RPMI7951 (cell line): ENCODE measurements at regions not wholly inside any gene's neighbourhood (a gene's known extent, or its start where the extent isn't known, plus 50 kb on each side); places are given as distances from the start of the nearest gene placed in this dataset.
"Not testable (repeated sequence)": the region's sequence is repeated elsewhere in the genome, so short reads cannot be mapped to it uniquely, and the experiment has no call there.

ENCODE experiments used
- DNase-seq: peaks from one replicate; pipeline ENCODE4 v3.0.0-alpha.2; 2012; ENCODE audit warnings: low read depth

DNA sequence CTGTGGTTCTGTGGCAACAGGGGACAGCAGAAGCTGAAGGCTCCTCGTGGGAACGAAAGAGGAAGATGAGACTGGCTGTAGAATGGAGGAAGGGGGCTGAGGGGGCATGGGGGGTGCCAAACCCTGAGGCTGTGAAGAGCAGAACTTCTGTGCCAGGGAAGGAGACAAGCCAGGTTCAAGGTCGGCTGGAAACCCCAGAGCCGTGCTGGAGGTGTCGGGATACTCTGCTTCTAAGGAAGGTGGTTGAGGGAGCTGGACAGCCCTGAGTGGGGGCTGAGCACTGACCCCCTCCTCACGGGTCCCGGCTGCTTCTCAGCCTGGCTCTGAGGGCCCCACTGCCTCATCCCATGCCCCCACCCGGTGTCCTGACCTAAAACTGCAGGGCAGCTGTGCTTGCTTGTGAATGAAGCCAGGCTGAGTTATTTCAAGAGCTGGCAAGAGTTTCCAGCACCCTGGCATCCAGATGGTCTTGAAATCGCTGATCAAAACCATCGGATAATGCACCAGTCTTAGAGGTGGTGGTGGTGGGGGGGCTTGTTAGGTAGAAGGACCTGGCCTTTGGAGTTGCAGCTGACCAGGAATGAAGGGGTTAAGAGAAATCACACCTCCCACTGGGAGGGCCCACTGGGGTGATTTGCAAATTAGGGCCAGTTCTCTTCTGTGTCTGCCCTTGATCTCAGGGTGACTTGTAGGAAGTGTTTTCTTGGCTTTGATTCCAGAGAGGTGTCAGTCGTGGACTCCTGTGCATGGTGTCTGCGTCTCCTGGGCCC is 218.9 kb upstream of the C1orf174 start:
- DNase-seq = no peak

GRCh38 chr1:4119516-4120220 is 219.6 kb upstream of the C1orf174 start:
- no peak for DNase-seq

DNA sequence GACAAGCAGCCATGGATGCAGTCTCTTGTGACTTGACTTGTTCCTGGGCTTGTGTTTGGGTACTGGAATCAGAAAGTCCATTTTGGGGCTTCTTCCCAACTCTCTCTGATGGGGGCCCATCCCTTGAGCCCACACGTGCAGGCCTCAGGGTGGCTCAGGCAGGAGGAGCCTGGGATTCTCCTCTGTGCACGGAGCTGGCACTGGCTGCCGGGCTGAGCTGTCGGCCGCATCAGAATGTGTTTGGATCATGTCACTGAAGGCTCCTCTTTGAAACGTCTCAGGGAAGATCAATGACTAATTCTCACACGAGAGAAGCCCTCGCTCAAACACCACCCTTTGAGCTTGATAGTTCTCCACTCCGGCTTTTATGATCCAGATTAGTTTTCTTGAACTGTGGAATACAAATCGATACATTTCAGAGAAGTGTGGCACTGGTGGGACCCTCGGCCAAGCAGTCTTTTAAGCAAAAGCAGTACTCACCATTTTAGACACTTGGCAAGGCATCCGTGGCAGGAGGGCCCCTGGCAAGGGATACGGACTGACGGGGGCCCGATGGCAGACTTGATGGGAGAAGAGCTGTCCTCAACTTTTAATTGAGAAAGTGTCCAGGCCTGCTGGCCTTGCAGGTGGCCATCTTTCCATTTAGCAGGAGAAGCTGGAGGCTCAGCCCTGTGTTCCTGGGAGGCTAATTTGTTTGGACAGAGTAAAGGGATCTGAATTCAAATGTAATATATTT is 220.7 kb upstream of the C1orf174 start:
- DNase-seq = no peak

DNA sequence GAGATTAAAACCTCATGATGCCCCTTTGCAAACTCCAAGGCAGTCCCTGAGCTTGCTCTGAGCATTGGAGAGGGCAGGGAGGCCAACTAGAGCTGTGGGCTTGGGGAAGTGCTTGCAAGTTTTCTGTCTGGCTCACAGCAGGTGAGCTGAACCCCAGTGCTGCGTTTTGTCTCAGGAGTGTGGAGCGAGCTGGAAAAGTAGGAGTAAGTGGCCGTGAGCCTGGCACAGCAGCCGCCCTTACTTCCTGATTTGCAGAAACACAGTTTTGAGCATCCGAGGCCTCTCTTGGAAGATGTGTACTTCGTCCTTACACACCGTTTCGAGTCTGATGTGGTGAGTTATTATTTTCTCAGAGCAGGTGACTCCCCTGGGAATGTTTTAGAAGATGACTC is 221.2 kb upstream of the C1orf174 start:
- no peak for DNase-seq

DNA sequence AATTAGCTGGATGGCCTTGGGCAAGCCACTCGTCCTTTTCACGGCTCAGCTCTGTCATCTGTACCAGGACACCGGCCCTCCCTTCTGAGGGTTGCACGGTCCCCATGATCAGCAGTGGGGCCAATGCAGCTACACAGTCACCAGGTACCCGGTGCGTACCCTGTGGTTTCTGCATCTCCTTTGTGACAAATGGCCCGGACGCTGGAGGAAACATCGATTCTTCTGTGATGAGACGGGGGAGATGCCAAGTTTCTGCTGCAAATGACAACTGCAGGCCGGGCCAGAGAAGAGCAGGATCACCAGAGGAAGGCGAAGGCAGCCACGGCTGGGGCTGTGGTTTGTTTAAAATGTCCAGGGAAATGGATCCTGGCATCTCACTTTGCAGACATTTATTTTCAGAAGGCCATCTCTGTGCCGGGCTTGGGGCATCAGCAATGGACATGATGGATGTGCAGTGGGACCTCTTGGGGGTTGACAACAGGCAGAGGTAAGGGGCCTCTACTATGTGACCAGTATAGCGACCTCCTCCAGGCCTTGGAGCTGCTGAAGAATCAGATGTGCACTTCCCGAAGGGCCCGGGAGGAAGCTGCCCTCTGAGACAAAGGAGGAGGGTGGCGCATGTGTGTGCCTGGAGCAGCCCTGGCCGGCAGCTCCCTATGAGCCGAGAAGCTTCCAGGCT is 221.9 kb upstream of the C1orf174 start:
- DNase-seq = no peak

DNA sequence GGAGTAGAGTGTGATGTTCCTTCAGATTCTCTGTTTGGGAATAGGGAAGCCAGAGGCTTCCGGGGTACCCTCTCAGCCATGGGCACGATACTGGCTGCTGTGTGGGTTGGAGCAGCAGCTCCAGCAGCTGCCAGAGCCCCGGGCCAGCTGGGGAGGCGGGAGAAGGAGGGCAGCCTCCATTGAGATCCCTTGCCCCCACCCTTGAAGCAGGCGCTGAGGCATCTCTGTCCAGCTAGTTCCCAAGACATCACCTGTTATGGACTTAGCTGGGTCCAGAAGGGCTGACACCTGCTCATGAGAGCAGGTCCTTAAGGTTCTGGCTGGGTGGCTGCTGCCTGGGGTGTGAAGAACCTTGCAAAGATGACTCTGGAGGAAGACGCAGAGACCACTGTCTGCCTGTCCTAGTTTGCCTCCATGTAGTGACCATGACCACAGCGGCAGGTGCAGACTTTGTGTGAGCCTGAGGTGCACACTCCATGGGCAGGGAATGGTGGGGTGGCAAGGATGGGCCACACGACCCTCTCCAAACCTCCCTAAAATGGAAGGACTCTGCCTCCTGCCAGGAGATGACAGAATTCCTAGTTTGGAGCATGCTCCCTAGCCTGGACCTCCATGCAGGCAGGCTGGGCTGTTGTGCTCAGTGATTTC is 222.6 kb upstream of the C1orf174 start:
- DNase-seq = no peak

DNA sequence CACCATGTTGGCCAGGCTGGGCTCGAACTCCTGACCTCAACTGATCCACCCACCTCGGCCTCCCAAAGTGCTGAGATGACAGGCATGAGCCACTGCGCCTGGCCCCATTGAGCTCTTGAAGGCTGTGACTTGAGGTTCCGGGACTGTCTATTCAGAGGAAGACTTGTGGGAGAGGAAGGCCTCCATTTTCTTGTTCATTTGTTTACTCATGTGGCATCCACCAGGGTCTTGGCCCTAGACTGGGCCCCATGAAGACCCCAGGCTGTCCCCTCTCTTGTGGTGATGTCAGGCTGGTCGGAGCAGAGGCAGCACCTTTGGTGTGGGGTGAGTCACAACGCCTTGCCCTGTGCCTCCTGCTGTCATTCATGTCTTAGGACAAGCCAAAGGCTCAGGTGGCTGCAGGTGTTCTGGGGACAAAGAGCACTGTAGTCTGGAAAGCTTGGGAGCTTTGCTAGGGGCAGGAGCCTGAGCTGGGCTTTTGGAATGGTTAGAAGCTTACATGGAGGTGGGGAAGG is 224.6 kb upstream of the C1orf174 start:
- no peak for DNase-seq

GRCh38 chr1:4126251-4126650 is 226.2 kb upstream of the C1orf174 start:
- no peak for DNase-seq

DNA sequence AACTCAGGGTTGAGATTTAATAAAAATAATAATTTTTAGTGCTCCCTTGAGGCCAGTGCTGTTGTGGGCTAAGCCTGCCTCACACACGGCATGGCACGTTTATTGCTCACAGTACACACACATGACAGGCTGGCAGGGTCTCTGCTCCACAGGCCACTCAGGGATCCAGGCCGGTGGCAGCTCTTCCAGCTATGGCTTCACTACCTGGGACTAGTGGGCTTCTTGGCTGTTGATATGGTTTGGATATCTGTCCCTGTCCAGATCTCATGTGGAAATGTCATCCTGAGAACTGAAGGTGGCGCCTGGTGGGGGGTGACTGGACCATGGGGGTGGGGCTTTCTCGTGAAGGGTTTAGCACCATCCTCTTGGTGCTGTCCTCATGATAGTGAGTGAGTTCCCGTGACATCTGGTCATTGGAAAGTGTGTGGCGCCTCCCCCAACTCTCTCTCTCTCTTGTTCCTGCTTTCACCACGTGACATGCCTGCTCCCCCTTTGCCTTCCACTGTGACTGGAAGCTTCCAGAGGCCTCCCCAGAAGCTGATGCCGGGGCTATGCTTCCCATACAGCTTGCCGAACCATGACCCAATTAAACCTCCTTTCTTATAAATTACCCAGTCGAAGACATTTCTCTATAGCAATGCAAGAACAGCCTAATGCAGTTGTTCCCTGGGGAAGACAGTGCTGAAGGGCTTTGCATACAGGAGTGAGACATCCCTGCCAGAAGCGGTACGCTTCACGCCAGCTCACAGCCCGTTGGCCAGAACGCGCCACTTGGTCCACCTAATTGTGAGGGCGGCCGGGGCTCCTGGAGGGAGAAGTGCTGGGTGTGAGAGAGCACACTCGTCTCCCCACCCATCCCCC is 226.9 kb upstream of the C1orf174 start:
- DNase-seq = no peak

GRCh38 chr1:4127592-4128140 is 227.6 kb upstream of the C1orf174 start:
- DNase-seq = no peak

DNA sequence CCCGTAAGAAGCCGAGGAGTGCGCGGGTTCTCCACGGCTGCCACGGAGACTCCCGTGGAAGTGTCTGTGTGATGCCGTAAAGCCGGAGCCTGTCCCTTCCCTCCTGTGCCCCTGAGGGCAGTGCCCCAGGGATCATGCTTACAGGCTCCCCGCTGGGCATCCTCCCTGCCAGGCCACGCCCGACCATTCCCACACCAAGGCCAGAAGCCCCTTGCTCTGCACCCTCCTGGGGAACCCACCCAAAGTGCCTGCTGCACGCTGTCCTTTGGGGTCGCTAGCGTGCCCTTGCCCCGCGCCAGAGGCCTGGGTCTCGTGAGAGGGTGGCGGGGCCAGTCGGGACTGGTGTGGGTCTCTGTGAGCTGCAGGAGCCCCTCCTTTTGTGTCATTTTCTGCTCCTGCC is 228.5 kb upstream of the C1orf174 start:
- DNase-seq = no peak

DNA sequence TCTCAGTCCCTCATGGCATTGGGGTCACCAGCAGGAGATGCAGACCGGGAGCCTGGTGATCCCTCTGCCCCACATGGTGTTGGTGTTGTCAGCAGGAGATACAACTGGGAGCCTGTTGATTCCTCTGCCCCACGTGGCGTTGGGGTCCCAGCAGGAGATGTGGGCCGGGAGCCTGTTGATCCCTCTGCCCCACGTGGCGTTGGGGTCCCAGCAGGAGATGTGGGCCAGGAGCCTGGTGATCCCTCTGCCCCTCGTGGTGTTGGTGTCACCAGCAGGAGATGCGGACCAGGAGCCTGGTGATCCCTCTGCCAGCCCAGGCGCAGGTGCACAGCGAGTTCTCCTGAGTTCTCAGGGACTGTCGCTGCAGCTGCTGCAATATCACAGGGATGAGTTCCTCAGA is 229.6 kb upstream of the C1orf174 start:
- no peak for DNase-seq

- no peak for DNase-seq
Observed at GRCh38 chr1:4130096-4130495, 230.0 kb upstream of the C1orf174 start.

- no peak for DNase-seq
Observed at GRCh38 chr1:4131734-4132133, 231.7 kb upstream of the C1orf174 start.

- DNase-seq = no peak
Observed at GRCh38 chr1:4132352-4133296, 232.6 kb upstream of the C1orf174 start.

- no peak for DNase-seq
Observed at GRCh38 chr1:4133297-4133938, 233.3 kb upstream of the C1orf174 start.

DNA sequence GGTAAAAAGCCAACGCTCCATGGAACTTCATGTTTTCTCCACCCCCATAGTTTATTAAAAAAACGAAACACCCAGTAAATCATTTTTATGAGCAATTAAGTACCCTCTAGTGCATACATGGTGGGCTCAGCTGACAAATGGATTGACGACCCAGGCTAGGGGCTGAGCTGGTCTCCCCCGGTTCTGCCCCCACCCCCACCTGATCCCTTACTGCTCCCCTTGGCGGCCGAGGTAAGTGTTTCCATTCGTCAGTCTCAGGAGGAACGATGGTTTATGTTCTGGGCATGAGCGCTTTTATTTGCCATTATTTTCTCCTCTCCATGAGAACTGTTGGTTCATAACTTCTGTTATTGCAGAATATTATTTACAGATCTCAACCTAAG is 233.9 kb upstream of the C1orf174 start:
- no peak for DNase-seq

- not testable (repeated sequence) for DNase-seq
Observed at GRCh38 chr1:4135853-4136252, 235.8 kb upstream of the C1orf174 start.
